Left ventricle myocardium inferior (tissue), 1 donor: ENCODE measurements at regions not wholly inside any gene's neighbourhood (a gene's known extent, or its start where the extent isn't known, plus 50 kb on each side); places are given as distances from the start of the nearest gene placed in this dataset.

ENCODE experiments used
- DNase-seq: peaks from one replicate; pipeline ENCODE4 v3.0.0-alpha.2; 2020
- H3K27ac ChIP-seq: fragments of 200-600 bp; replicated peaks from 2 replicates; pipeline ENCODE4 v1.8.0; 2021
- H3K27me3 ChIP-seq: fragments of 200-600 bp; 2 replicates; pipeline ENCODE4 v1.8.0; 2021; ENCODE audit warnings: low read depth
- H3K36me3 ChIP-seq: fragments of 200-600 bp; 2 replicates; pipeline ENCODE4 v1.8.0; 2021
- H3K4me1 ChIP-seq: fragments of 200-600 bp; 2 replicates; pipeline ENCODE4 v1.8.0; 2021
- H3K4me3 ChIP-seq: fragments of 200-600 bp; 2 replicates; pipeline ENCODE4 v1.8.0; 2021; ENCODE audit warnings: mild to moderate bottlenecking, moderate library complexity
- H3K9me3 ChIP-seq: fragments of 200-600 bp; replicated peaks from 2 replicates; pipeline ENCODE4 v1.8.0; 2021
- CTCF ChIP-seq: fragments of 200-600 bp; IDR thresholded peaks from 2 replicates; pipeline ENCODE4 v1.8.0; 2021; ENCODE audit warnings: antibody characterized with exemption, mild to moderate bottlenecking, borderline replicate concordance
- intact Hi-C: fragments of 100-400 bp; cut with micrococcal nuclease; formaldehyde crosslinking; loops from one replicate; pipeline ENCODE4 v1.11.0; 2022
- donor health status: DM: no; HTN: yes; CAD: no; lungs with severe emphysema.

GRCh38 chr3:145359040-145359439 is 801.9 kb downstream of the PLOD2 start:
- H3K4me3 ChIP-seq = no peak overlapping the region
- H3K27ac ChIP-seq = no peak overlapping the region
- peaks cover 49% of the 10 kb centered on the region for H3K9me3 ChIP-seq
- intact Hi-C loops = no loop called here
- no peaks in the 10 kb centered on the region for H3K27me3 ChIP-seq
- H3K36me3 ChIP-seq = no peaks in the 10 kb centered on the region
- no peaks in the 10 kb centered on the region for H3K4me1 ChIP-seq
- no peak for TF ChIP-seq CTCF
- DNase-seq = no peak

- Histone ChIP-seq H3K4me3 (no peak overlapping the region), H3K27ac (no peak overlapping the region), H3K9me3 (peaks cover 7% of the 10 kb centered on the region), H3K4me1 (no peaks in the 10 kb centered on the region), H3K27me3 (no peaks in the 10 kb centered on the region), H3K36me3 (no peaks in the 10 kb centered on the region)
- TF ChIP-seq CTCF = no peak
- DNase-seq = no peak
- intact Hi-C loops = no loop called here
Observed at GRCh38 chr3:145368748-145369147, 792.2 kb downstream of the PLOD2 start.

- Histone ChIP-seq H3K4me3 (no peak overlapping the region), H3K36me3 (no peaks in the 10 kb centered on the region), H3K27ac (no peak overlapping the region), H3K27me3 (no peaks in the 10 kb centered on the region), H3K9me3 (peaks cover 7% of the 10 kb centered on the region), H3K4me1 (no peaks in the 10 kb centered on the region)
- DNase-seq = no peak
- TF ChIP-seq CTCF = no peak
- intact Hi-C loops = no loop called here
Observed at GRCh38 chr3:145370870-145371269, 790.1 kb downstream of the PLOD2 start.

GRCh38 chr3:145377301-145377700 is 783.7 kb downstream of the PLOD2 start:
- no peaks in the 10 kb centered on the region for H3K9me3 ChIP-seq
- TF ChIP-seq CTCF = no peak
- no peak overlapping the region for H3K4me3 ChIP-seq
- no peaks in the 10 kb centered on the region for H3K36me3 ChIP-seq
- H3K4me1 ChIP-seq = no peaks in the 10 kb centered on the region
- no peak overlapping the region for H3K27ac ChIP-seq
- H3K27me3 ChIP-seq = no peaks in the 10 kb centered on the region
- intact Hi-C loops = no loop called here
- DNase-seq = no peak

GRCh38 chr3:145383416-145383815 is 777.6 kb downstream of the PLOD2 start:
- intact Hi-C loops = no loop called here
- Histone ChIP-seq H3K9me3 (peaks cover 10% of the 10 kb centered on the region), H3K4me3 (no peak overlapping the region), H3K27me3 (no peaks in the 10 kb centered on the region), H3K4me1 (no peaks in the 10 kb centered on the region), H3K27ac (no peak overlapping the region), H3K36me3 (no peaks in the 10 kb centered on the region)
- no peak for DNase-seq
- no peak for TF ChIP-seq CTCF

- Histone ChIP-seq H3K36me3 (no peaks in the 10 kb centered on the region), H3K27ac (no peak overlapping the region), H3K9me3 (peaks cover 19% of the 10 kb centered on the region), H3K4me3 (no peak overlapping the region), H3K4me1 (no peaks in the 10 kb centered on the region), H3K27me3 (no peaks in the 10 kb centered on the region)
- intact Hi-C loops = no loop called here
- TF ChIP-seq CTCF = no peak
- no peak for DNase-seq
Observed at GRCh38 chr3:145384307-145384706, 776.7 kb downstream of the PLOD2 start.
